GM12801 (cell line): ENCODE measurements at regions not wholly inside any gene's neighbourhood (a gene's known extent, or its start where the extent isn't known, plus 50 kb on each side); places are given as distances from the start of the nearest gene placed in this dataset.

Source experiments
- TF ChIP-seq, protein P1 (sequence below): IDR thresholded peaks from one replicate; pipeline ENCODE4 v1.5.1; 2011; ENCODE audit warnings: control low read depth; ENCODE audit not compliant: insufficient read length; ENCODE audit errors: extremely low read depth

DNA sequence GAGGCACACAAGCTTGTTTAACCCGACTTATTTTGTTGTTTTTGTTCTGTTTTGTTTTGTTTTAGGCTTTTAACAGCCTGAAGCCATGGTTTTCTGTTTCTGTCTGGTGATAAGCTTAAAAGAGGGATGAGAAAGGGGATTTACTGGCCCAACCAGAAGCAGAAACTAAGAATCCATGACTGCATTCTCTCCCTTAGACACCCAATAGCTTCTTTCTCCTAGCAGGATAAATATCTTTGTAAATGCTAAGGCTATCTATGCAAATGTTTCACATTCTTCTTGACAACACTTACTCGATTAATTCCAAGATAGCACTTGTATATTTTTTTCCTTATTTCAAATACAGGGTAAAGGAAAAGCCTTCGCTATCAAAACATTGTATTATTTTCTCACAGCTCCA, 53.7 kb upstream of the SMAD1 start:
- TF ChIP-seq, protein P1, sequence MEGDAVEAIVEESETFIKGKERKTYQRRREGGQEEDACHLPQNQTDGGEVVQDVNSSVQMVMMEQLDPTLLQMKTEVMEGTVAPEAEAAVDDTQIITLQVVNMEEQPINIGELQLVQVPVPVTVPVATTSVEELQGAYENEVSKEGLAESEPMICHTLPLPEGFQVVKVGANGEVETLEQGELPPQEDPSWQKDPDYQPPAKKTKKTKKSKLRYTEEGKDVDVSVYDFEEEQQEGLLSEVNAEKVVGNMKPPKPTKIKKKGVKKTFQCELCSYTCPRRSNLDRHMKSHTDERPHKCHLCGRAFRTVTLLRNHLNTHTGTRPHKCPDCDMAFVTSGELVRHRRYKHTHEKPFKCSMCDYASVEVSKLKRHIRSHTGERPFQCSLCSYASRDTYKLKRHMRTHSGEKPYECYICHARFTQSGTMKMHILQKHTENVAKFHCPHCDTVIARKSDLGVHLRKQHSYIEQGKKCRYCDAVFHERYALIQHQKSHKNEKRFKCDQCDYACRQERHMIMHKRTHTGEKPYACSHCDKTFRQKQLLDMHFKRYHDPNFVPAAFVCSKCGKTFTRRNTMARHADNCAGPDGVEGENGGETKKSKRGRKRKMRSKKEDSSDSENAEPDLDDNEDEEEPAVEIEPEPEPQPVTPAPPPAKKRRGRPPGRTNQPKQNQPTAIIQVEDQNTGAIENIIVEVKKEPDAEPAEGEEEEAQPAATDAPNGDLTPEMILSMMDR: no peak

DNA sequence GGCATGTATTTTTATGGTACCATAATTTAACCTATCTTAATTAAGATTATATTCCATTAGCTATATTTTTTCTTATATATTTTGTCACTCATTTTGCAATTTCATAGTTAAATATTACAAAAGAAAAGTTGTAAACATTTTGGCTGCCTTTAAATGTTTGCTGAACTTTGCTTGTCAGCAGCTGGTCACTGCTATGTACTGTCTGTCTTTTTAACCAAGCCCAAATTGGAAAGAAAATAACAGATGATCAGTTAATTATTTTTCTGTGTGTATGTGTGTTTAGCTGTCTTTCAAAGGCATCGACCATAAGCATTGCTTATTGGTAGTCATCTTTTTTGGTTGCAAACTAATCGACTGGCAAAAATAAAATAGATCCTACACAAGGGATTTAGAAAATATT, 54.4 kb upstream of the SMAD1 start:
- TF ChIP-seq, protein P1: no peak

DNA sequence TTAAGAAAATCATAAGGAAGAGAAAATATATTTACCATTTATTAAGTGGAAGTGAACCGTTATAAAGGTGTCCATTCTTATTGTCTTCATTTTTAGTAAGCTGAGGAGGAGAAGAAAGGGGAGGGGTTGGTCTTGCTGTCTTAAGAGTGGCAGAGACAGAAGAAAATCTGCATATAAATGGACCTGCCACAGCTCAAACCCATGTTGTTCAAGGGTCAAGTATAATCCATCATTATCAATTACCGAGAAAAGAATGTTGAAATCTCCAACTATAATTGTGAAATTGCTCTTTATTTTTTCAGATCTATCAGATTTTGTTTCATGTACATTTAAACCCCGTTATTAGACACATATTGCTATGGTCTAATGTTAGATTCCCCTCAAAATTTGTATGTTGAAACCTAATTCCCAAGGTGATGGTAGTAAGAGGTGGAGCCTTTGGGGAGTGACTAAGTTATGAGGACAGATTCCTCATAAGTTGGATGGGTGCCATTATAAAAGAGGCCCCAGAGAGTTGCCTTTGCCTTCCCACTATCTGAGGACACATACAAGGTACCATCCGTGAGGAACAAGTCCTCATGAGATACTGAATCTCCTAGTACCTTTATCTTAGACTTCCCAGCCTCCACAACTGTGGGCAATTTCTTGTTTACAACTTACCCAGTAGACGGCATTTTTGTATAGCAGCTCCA, 58.5 kb upstream of the SMAD1 start:
- TF ChIP-seq, protein P1: no peak

DNA sequence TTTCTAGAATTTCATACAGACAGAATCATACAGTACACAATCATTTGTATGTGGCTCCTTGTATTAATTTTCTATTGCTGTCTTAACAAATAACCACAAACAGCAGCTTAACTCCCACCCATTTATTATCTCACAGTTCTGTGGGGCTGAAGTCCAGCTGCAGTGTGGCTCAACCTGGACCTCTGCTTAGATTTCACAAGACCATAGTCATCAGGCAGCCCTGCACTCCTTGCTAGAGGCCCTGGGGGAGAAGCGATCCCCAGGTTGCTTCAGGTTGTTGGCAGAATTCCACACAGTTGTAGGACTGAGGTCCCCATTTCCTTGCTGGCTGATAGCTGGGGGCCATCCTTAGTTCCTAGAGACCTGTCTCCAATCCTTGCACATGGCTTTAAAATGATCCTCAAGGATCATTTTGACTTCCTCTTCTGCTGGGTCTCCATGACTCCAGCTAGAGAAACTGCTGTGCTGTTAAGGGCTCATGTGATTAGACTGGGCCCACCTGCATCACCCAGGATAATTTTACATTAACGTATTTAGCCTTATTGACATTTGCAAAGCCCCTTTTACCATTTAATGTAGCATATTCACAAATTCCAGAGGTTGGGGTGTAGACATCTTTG, 60.9 kb upstream of the SMAD1 start:
- TF ChIP-seq, protein P1: no peak

DNA sequence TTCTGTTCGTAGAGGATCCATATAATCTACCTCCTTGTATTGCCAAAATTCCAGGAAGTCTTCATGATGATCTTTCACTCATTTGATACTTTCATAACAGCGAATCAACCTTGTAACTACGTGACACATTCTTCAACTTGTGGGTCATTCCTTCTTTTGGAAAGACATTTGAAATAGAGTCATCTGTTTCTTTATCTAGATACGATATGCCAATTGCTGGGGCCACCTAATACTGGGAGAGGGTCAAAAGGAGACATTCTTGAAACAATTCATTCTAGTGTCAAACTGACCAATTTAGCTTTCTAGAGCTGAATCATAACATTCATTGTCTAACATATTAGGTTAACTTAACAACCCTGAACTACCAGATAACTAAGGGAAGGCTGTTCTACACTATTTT, 62.9 kb upstream of the SMAD1 start:
- TF ChIP-seq, protein P1: no peak

DNA sequence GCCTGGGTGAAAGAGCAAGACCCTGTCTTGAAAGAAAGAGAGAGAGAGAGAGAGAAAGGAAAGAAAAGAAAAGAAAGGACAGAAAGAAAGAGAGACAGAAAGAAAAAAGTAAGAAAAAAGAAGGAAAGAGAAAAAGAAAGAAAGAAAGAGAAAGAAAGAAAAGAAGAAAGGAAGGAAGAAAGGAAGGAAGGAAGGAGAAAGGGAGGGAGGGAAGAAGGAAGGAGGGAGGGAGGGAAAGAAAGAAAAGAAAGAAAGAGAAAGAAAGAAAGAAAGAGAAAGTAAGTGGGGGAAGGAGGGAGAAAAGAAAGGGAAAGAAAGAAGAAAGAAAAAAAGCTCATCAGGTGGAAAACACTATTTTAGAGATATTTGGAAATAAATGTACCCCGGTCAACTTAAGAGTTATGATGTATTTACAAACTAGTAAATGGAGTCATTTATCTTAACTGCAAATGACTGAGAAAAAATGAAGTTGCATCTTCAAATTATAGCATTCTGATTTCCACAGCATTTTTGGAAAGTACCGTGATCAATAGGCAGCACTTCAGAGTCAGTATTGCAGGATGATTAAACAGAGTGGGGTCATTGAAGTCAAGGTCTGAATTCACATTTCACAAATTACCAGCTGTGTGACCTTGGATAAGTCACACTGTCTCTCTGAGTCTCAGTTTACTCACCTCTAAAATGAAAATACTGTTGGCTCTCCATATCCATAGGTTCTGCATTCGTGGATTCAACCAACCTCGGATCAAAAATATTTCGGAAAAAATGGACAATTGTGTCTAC, 64.1 kb upstream of the SMAD1 start:
- TF ChIP-seq, protein P1: no peak

DNA sequence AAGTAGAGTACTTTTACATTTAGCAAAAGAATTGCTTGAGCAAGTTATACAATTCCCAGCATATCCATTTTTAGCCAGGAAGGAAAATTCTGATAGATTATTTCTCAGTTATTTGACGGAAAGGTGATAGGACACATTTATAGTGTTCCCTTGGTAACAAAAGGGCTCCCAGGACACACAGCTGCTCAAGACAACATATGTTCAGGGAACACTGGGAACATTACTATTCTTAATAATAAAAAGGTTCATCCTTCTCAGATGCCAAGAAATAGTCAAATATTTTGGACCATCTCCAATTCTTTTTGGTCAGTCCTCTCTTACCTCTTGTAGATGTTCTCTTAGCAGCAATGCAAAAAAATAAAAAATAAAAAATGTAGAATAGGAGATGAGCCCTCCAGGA, 66.8 kb upstream of the SMAD1 start:
- TF ChIP-seq, protein P1: no peak
